Mesothelial cell of epicardium (in vitro differentiated cells): ENCODE measurements at regions not wholly inside any gene's neighbourhood (a gene's known extent, or its start where the extent isn't known, plus 50 kb on each side); places are given as distances from the start of the nearest gene placed in this dataset.

ENCODE experiments used
- DNase-seq, 2 experiments: peaks; one replicate each; pipeline ENCODE4 v3.0.0; 2021; ENCODE audit warnings: low spot score in 2 of 2; ENCODE audit not compliant: unreplicated experiment in 2 of 2
- H3K27ac Mint-ChIP-seq: 2 replicates; pipeline ENCODE4 v1.8.0; 2021; ENCODE audit warnings: mixed read lengths
- H3K27me3 Mint-ChIP-seq: 2 replicates; pipeline ENCODE4 v1.8.0; 2021; ENCODE audit warnings: low read depth, mixed read lengths
- H3K36me3 Mint-ChIP-seq: 2 replicates; pipeline ENCODE4 v1.8.0; 2021; ENCODE audit warnings: mixed read lengths
- H3K4me1 Mint-ChIP-seq: 2 replicates; pipeline ENCODE4 v1.8.0; 2021; ENCODE audit warnings: mixed read lengths
- H3K4me3 Mint-ChIP-seq: 2 replicates; pipeline ENCODE4 v1.8.0; 2021; ENCODE audit warnings: mild to moderate bottlenecking, moderate library complexity, mixed read lengths
- H3K9me3 Mint-ChIP-seq: 2 replicates; pipeline ENCODE4 v1.8.0; 2021; ENCODE audit warnings: mixed read lengths
- CTCF ChIP-seq: fragments of 200-600 bp; sonication (generic); IDR thresholded peaks from one replicate; pipeline ENCODE4 v1.5.0; 2021; ENCODE audit warnings: antibody characterized with exemption; ENCODE audit not compliant: unreplicated experiment

DNA sequence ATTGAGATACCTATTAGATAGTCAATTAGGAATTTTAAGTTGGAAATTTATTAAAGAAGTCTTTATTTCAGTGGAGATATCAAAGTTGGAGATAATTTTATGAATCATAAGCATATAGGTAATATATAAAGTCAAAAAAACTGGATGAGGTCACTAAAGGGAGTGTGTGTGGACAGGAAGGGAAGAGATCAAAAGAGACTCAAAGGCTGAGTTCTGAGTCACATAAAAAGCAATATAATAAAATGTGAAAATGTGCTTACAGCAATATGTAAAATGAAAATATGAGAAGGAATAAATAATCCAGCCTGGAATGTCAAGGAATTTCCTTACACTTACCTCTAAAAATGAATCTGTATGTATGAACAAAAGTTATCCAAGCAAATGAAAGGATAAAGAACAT lies 583.3 kb upstream of the SORCS1 start:
- H3K27me3 Mint-ChIP-seq, result no peaks in the 10 kb centered on the region
- H3K36me3 Mint-ChIP-seq, result no peaks in the 10 kb centered on the region
- no peak overlapping the region for H3K27ac Mint-ChIP-seq
- peaks cover 11% of the 10 kb centered on the region for H3K9me3 Mint-ChIP-seq
- H3K4me1 Mint-ChIP-seq, result no peaks in the 10 kb centered on the region
- TF ChIP-seq CTCF, result no peak
- H3K4me3 Mint-ChIP-seq, result no peak overlapping the region
- no peak for DNase-seq

DNA sequence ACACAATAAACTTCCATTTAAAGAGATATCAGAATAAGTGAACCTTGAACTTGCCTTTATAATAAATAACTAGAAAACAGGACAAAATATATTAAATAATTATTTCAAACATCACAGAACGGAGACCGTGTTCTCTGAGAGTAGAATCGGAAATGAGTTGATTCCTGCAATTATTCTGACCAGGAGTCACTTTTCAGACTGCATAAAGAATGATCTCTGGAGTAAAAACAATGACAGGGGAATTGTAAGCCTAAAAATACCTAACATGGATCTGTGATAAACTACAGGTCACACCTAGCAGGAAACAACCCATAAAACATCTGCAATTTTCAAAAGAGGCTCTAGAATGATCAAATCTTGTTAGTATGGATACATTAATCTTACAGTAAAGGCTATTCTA lies 577.5 kb upstream of the SORCS1 start:
- no peak for DNase-seq
- TF ChIP-seq CTCF, result no peak
- H3K9me3 Mint-ChIP-seq, result peaks cover 16% of the 10 kb centered on the region
- no peaks in the 10 kb centered on the region for H3K4me1 Mint-ChIP-seq
- H3K36me3 Mint-ChIP-seq, result no peaks in the 10 kb centered on the region
- no peaks in the 10 kb centered on the region for H3K27me3 Mint-ChIP-seq
- no peak overlapping the region for H3K27ac Mint-ChIP-seq
- no peak overlapping the region for H3K4me3 Mint-ChIP-seq

DNA sequence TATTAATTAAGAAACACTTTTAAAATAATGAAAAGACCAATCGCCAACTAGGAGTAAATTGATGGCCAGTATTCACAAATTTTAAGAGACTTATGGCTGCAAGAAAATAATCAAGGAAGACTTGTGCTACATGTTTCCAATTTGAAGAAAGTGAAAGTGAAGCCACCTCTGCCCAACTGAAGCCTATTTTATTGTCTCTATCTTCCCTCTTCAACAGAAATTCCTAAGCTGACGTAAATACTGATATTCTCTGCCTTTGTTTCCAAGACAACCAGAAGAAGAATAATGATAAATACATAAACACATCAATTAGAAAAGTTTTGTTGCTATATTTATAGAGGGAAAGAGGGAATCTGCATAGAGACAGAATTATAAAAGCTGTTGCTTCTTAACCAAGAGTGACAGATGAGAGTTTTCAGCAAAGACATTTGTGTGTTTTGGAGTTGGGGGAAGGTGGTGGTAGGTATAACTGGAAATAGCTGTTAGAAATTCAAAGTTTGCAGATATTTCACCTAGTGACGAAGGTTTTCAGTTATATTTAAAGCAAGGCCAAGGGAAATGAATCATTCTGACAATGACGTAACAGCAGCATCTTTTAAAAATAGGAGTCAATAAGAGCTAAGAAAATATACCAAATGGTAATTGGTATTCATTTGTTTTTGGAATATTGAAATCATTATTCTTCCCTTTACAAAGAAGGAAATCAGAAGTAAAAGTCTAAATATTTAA lies 576.6 kb upstream of the SORCS1 start:
- H3K4me1 Mint-ChIP-seq, result no peaks in the 10 kb centered on the region
- no peak overlapping the region for H3K27ac Mint-ChIP-seq
- no peak for TF ChIP-seq CTCF
- H3K36me3 Mint-ChIP-seq, result no peaks in the 10 kb centered on the region
- H3K27me3 Mint-ChIP-seq, result no peaks in the 10 kb centered on the region
- no peak overlapping the region for H3K4me3 Mint-ChIP-seq
- peaks cover 13% of the 10 kb centered on the region for H3K9me3 Mint-ChIP-seq
- no peak for DNase-seq

GRCh38 chr10:107739951-107740350 lies 575.4 kb upstream of the SORCS1 start:
- peaks cover 19% of the 10 kb centered on the region for H3K9me3 Mint-ChIP-seq
- H3K27me3 Mint-ChIP-seq, result no peaks in the 10 kb centered on the region
- H3K27ac Mint-ChIP-seq, result no peak overlapping the region
- no peak for TF ChIP-seq CTCF
- H3K36me3 Mint-ChIP-seq, result no peaks in the 10 kb centered on the region
- no peak for DNase-seq
- H3K4me3 Mint-ChIP-seq, result no peak overlapping the region
- H3K4me1 Mint-ChIP-seq, result no peaks in the 10 kb centered on the region

GRCh38 chr10:107733328-107734130 lies 569.0 kb upstream of the SORCS1 start:
- Mint-ChIP-seq H3K27ac (no peak overlapping the region), H3K4me1 (no peaks in the 10 kb centered on the region), H3K36me3 (no peaks in the 10 kb centered on the region), H3K4me3 (no peak overlapping the region), H3K9me3 (peaks cover 29% of the 10 kb centered on the region), H3K27me3 (no peaks in the 10 kb centered on the region)
- no peak for DNase-seq
- no peak for TF ChIP-seq CTCF
